ENCODE measurements at regions not wholly inside any gene's neighbourhood (a gene's known extent, or its start where the extent isn't known, plus 50 kb on each side); places are given as distances from the start of the nearest gene placed in this dataset.

- H3K9me3 ChIP-seq: no peaks in the 10 kb centered on the region
- TF ChIP-seq ZC3H11A (IDR thresholded peaks at IDR 0.05) (no peak), RCOR1 (IDR thresholded peaks at IDR 0.05; ENCODE audit: low read depth, low read length) (no peak), TP53 (CRISPR knock-in tag; IDR thresholded peaks at IDR 0.05) (no peak), HOXA7 (CRISPR knock-in tag; IDR thresholded peaks at IDR 0.05) (no peak), HEYL (CRISPR knock-in tag; IDR thresholded peaks at IDR 0.05) (no peak), PBX3 (IDR thresholded peaks at IDR 0.05) (no peak), TFCP2L1 (CRISPR knock-in tag; IDR thresholded peaks at IDR 0.05) (no peak), RAD21 (conservative IDR thresholded peaks at IDR 0.05 in 1 of 2, IDR thresholded peaks at IDR 0.05 in 1 of 2) (no peak), JUN (IDR thresholded peaks at IDR 0.05) (no peak), CBX2 (IDR thresholded peaks at IDR 0.05; ENCODE audit: borderline replicate concordance, low read depth) (no peak), HMGXB4 (CRISPR knock-in tag; IDR thresholded peaks at IDR 0.05; ENCODE audit: borderline replicate concordance) (no peak), RNF2 (IDR thresholded peaks at IDR 0.05; ENCODE audit: borderline replicate concordance, low read depth) (no peak)
- H3K27ac ChIP-seq: no peak overlapping the region
- POLR2A ChIA-PET: no interaction called here
- DNase-seq (ENCODE audit: low read depth in 1 of 2, low spot score in 1 of 2) (no peak), FAIRE-seq (no peak), ATAC-seq (no peak)
- H3K4me1 ChIP-seq: no peaks in the 10 kb centered on the region
- WGBS (ENCODE audit: missing lambda C conversion rate): 16% methylated on average over 5 of the region's 6 CpGs
- H3K4me2 ChIP-seq: no peak overlapping the region
- H3K4me3 ChIP-seq: no peak overlapping the region
- CTCF ChIA-PET: no interaction called here
Observed at GRCh38 chr22:22403306-22403705, 105.2 kb downstream of the ZNF280B start.

GRCh38 chr22:22403771-22404170, 104.8 kb downstream of the ZNF280B start:
- no peak overlapping the region for H3K4me3 ChIP-seq
- no peak overlapping the region for H3K27ac ChIP-seq
- H3K9me3 ChIP-seq: no peaks in the 10 kb centered on the region
- POLR2A ChIA-PET: no interaction called here
- 43% methylated on average over 3 of the region's 4 CpGs for WGBS (ENCODE audit: missing lambda C conversion rate)
- H3K4me1 ChIP-seq: no peaks in the 10 kb centered on the region
- ATAC-seq (peak; percentile 49 to 73; a peak in 4 of 6 replicates), DNase-seq (ENCODE audit: low read depth in 1 of 2, low spot score in 1 of 2) (peak in 1 of 2 experiments; percentile 6), FAIRE-seq (no peak)
- no peak overlapping the region for H3K4me2 ChIP-seq
- CTCF ChIA-PET: interaction anchor here (1.3 kb wide), 1 partner anchor 19 kb away, joined by 4 read pairs; no protein-coding TSS in a partner anchor
- no peak for TF ChIP-seq SREBF2 (IDR thresholded peaks at IDR 0.05)

- CTCF ChIA-PET: interaction anchor here (1.3 kb wide), 1 partner anchor 18 kb away, joined by 4 read pairs; no protein-coding TSS in a partner anchor
- ATAC-seq (no peak), DNase-seq (ENCODE audit: low read depth in 1 of 2, low spot score in 1 of 2) (no peak), FAIRE-seq (no peak)
- Histone ChIP-seq H3K9me3 (no peaks in the 10 kb centered on the region), H3K4me1 (no peaks in the 10 kb centered on the region), H3K4me2 (no peak overlapping the region), H3K4me3 (no peak overlapping the region), H3K27ac (no peak overlapping the region)
- TF ChIP-seq KDM5A (IDR thresholded peaks at IDR 0.05) (no peak), CTCF (IDR thresholded peaks at IDR 0.05) (no peak), HMGXB4 (CRISPR knock-in tag; IDR thresholded peaks at IDR 0.05; ENCODE audit: borderline replicate concordance) (no peak), NFE2L2 (conservative IDR thresholded peaks at IDR 0.05; ENCODE audit: low read length) (no peak), FOXS1 (CRISPR knock-in tag; IDR thresholded peaks at IDR 0.05) (no peak), RAD21 (conservative IDR thresholded peaks at IDR 0.05 in 1 of 2, IDR thresholded peaks at IDR 0.05 in 1 of 2) (no peak), FOSL2 (IDR thresholded peaks at IDR 0.05) (no peak), FOSL2 (CRISPR knock-in tag; IDR thresholded peaks at IDR 0.05) (no peak), MAX (IDR thresholded peaks at IDR 0.05) (no peak), RCOR1 (IDR thresholded peaks at IDR 0.05; ENCODE audit: low read depth, low read length) (no peak), EP300 (IDR thresholded peaks at IDR 0.05) (no peak), MAFK (IDR thresholded peaks at IDR 0.05; ENCODE audit: partially characterized antibody) (no peak)
- POLR2A ChIA-PET: no interaction called here
- 56% methylated on average over 4 of the region's 8 CpGs for WGBS (ENCODE audit: missing lambda C conversion rate)
Observed at GRCh38 chr22:22404598-22405284, 103.8 kb downstream of the ZNF280B start.

Data from A549 (cell line).